ENCODE measurements at regions not wholly inside any gene's neighbourhood (a gene's known extent, or its start where the extent isn't known, plus 50 kb on each side); places are given as distances from the start of the nearest gene placed in this dataset.

DNA sequence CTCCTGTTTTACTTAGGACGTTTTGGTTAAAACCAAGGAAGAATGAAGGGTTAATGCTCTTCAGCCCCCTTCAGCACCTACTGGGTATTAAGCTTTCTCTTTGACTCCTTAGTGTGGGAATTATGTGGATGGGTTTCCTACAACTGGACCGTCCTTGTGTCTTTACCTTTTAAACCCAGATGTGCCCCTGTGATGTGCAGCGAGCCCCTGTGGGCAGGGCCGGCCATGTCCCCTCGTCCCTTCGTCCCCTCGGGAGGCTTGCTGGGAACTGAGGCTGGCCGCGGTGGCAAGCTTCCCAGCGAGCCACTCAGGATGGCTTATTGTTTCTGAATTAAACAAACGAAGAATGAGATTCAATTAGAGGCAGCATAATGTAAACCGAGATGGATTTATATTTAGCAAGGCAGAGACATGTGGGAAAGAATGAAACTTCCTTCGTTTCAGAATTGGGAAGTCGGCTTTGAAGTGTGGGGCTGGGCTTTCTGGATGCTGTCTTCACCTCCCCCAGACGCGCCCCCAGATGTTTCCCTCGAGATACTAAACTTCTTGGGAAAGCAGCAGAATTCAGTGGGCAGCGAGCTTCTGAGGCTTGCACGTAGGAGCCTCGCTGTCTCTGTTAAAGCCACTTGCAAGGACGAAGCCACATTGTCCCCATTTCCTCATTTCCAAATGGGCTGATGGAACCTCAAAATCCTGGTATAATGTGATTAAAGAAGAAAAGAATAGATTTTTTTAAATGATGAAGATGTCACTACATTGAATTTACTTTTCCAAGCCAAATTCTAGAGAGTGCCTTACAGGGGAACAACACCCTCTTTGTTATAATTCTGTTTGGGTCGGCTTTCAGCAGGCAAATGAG is 146.0 kb downstream of the VAPA start:
- DNase-seq: no peak

- no peak for DNase-seq
These were observed 146.6 kb downstream of the VAPA start for GRCh38 chr18:10060469-10060782.

- DNase-seq: no peak
These were observed 147.0 kb downstream of the VAPA start for GRCh38 chr18:10060841-10061240.

GRCh38 chr18:10061566-10062140 is 147.8 kb downstream of the VAPA start:
- no peak for DNase-seq

DNA sequence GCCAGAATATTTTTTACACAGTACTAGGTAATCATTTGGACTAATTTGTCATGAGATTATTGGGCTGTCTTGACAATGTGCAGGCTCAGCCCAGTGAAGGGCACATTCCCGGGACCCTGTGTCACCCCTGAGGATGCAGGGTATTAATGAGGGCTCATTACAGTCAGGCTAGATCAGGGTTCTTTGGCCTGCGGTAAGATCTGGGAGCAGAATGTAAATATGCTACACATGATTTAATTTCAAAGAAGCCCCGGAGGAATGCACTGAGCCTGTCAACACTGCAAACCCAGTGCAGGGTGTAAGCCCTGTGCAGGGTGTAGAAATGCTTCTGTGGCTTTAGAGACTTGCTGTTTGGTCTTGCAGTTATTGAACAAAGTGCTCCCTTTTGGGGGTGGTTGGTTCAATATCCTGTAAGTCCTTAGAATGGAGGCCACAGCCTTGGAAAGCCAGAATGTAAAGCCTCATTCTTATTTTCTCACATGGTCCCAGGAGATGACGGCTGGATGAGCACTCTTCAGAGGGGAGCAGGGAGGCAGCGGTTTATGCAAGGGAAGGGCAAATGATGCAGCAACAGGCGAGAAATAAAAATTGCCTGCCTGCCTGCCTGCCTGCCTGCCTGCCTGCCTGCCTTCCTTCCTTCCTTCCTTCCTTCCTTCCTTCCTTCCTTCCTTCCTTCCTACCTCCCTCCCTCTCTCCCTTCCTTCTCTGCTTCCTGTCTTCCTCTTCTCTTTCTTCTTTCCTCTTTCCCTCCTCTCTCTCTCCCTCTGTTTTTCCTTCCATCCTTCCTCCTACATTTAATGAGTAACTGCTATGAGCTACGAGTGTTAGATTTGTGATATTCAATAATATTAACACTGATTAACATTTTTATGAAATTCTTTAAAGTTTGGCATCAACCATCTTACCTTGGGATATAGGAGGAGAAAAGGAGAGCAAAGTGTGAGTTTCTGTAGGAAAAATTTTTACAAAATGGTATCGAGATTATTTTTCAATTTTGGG is 148.8 kb downstream of the VAPA start:
- DNase-seq: no peak

- DNase-seq: no peak
These were observed 149.7 kb downstream of the VAPA start for GRCh38 chr18:10063489-10063888.

GRCh38 chr18:10064267-10064666 is 150.5 kb downstream of the VAPA start:
- no peak for DNase-seq

DNA sequence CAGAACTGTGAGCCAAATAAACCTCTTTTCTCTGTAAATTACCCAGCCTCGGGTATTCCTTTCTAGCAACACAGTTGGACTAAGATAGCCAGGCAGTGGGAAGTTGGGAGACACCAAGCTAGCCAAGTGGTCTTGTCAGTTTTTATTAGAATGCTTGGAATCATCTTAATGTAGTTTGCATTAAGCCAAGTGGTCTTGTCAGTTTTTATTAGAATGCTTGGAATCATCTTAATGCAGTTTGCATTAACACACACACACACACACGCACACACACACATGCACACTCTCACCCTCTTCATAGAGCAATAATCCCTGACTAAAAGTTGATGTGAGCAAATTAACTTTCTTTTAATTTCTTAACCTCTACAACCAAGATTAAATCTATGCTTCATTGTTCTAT is 151.5 kb downstream of the VAPA start:
- no peak for DNase-seq

- DNase-seq: no peak
These were observed 154.1 kb downstream of the VAPA start for GRCh38 chr18:10067670-10068659.

DNA sequence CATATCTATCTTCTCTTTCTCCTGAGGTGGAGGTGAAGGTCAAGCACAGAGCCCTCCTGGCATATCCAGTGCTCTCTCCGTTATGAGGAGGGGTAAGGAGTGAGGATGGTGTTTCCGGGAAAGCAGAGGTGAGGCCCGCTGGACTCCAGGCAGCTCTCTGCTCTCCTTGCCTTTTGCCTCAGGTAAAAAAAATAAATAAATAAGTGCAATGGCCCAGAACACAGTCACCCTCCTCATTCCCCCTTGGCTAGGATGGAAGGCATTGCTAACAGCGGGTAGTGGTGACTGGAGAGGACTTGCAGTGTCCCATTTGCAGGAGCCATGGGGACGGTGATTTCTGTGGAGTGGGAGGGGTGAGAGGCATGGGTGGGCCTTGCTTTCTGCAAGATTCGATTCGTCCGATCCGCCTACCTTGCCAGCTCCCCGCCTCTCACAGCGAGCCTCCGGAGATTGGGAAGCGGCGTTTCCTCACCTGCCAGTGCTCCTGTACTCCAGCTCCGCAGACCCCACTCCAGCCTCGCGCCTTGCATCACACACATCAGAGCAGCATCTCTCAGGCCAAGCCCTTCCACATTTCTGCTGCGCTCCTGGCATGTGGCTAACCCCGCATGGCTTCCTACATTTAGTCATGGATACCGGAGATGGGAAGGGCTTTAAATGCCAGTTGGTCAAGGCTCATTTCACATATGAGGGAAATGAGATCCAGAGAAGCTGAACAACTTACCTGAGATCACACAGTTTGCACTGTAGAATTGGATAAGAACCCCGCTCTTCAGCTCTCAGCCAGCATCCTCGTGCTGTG is 155.2 kb downstream of the VAPA start:
- DNase-seq: no peak

GRCh38 chr18:10070561-10071000 is 156.8 kb downstream of the VAPA start:
- DNase-seq: no peak

DNA sequence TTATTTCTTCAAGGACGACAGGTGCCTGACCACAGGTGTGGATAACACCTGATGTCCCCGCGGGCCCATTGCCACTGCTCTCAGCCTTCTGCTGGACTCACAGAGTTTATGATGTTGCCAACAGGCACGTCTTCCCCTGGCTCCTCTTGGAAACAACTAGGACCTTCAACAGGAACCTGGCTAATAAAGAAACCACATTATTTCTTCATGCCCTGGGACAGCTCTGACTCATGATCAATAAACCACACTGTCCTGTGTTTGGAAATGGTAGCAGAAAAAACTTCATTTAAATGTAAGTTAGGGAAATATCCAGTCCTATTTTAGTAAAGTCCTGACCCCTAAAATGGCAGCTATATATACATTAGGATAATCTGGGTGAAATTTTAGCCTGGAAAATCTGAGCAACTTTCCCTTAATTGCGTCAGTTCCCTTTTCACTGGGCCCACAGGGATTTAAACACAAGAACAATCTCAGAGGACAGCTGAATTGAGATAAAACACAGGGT is 158.9 kb downstream of the VAPA start:
- DNase-seq: peak; percentile 76 to 79

DNA sequence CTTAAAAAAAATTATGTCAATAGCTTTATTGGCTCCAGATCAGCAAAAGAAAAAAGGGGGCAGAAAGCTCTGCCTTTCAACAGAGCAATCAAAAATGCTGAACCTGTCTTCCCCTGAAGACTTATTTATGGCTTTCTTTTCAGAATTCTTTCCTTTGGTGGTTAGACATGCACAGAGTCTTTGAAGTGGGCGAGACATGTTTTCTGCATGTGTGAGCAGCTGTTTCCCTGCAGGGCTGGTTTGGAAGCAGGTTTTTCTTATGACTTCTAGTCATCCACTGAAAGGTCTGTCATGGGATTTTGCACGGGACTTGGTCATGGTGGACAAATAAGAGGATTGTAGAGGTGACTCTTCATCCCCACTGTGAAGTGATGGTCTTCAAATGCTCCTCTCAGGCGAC is 160.3 kb downstream of the VAPA start:
- DNase-seq: no peak

DNA sequence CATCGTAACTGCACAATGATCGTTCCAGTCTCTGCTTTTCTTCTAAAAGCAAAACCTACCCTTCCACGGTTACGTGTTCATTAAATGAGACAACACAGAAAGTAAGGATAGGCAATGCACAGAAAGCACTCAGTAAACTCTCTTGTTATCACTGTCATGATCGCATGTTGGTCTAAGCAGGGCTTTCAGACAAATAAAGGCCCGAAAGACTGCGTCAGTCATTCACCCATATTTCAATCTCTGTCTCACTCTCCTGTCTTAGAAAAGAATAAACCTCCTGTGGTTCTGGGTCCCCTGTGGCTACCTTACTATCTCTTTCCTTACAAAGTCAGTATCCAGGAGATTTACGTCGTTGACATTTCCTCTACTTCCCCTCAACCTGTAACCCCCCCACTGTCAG is 160.9 kb downstream of the VAPA start:
- DNase-seq: no peak

DNA sequence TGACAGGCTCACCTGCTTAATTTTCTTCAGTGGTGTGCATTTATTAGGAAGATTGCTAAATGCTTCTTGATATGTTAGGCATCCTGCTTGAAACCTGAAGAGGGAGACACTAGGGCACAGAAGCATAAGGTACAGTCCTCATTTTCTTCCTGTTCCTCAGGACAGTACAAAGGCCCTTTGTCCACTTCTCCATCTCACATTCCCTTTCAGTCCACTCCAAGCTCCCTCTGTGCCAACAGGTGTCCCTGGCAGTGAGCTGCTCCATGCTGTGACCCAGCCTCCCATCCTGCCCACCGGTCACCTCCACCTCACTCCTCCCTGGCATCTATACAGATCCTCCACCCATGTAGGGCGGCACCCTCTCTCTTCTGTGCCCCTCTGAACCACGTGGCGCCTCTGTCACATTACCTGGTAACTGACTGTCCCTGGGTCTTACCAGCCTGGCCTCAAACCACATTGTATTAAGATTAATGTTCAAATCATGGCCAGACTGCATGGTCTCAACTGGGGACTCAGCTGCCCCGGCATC is 162.8 kb downstream of the VAPA start:
- peak in 1 of 2 experiments; percentile 1 for DNase-seq

- DNase-seq: no peak
These were observed 164.2 kb downstream of the VAPA start for GRCh38 chr18:10077986-10078385.

- DNase-seq: no peak
These were observed 166.6 kb downstream of the VAPA start for GRCh38 chr18:10080372-10080771.

DNA sequence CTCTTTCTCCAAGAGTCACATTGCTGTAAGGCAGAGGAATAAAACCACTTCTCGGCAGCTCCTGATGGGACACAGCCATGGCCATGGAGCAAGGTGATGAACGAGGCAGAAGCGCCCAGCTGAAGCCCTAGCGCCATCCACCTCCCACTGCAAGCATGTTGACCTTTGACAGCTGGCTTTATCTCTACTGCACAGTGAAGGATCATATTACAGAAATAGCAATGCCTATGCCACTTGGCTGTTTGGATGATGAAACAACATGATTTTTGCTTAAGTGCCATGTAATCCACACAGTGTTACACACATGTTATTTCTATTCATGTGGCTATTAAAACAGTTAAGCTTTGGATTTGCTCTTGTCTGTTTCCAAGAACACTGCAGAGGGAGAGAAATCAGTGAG is 167.7 kb downstream of the VAPA start:
- DNase-seq: no peak

- DNase-seq: no peak
These were observed 171.6 kb downstream of the VAPA start for GRCh38 chr18:10085416-10085815.

DNA sequence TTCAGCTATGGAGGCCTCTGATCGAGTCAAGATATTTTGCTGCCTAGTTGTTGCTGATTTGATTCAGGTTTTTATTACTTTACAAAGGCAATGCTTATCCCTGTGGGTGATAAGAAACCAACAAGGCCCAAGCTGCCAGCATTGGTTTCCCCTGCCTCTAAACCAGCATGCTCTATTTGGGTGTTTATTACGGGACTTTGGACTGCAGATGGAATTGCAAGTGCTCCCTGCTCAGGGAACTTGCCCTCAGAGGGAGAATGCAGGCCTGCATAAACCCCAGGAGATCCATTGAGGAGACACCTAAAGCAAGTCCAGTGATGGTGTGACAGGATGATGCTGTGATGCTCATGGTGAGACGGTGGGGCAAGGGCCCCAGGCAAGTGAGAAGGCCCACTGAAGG is 172.1 kb downstream of the VAPA start:
- no peak for DNase-seq
